NB4 (cell line): ENCODE measurements at regions not wholly inside any gene's neighbourhood (a gene's known extent, or its start where the extent isn't known, plus 50 kb on each side); places are given as distances from the start of the nearest gene placed in this dataset.

Source experiments
- MAX ChIP-seq: IDR thresholded peaks from 2 replicates; pipeline ENCODE4 v1.6.1; 2011; ENCODE audit warnings: low read depth, low read length
- MYC ChIP-seq: IDR thresholded peaks from 2 replicates; pipeline ENCODE4 v1.6.1; 2011; ENCODE audit warnings: low read depth, low read length
- POLR2A ChIP-seq: IDR thresholded peaks from 2 replicates; pipeline ENCODE4 v1.6.1; 2011; ENCODE audit warnings: mild to moderate bottlenecking; ENCODE audit not compliant: insufficient read length; ENCODE audit errors: extremely low read depth
- TF ChIP-seq, protein P1 (sequence below): IDR thresholded peaks from one replicate; pipeline ENCODE4 v1.5.1; 2012; ENCODE audit warnings: low read depth, low read length

DNA sequence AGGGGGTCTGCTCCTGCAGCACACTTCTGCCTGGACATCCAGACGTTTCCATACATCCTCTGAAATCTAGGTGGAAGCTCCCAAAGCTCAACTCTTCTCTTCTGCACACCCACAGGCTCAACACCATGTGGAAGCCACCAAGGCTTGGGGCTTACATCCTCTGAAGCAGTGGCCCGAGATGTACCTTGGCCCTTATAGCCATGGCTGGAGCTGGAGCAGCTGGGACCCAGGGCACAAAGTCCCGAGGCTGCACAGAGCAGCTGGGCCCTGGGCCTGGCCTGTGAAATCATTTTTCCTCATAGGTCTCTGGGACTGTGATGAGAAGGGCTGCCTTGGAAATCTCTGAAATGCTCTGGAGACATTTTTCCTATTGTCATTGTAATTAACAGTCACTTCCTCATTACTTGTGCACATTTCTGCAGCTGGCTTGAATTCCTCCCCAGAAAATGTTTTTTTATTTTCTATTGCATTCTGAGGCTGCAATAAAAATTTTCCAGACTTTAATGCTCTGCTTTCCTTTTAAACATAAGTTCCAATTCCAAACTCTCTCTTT, 645.6 kb downstream of the RWDD3 start:
- TF ChIP-seq, protein P1, sequence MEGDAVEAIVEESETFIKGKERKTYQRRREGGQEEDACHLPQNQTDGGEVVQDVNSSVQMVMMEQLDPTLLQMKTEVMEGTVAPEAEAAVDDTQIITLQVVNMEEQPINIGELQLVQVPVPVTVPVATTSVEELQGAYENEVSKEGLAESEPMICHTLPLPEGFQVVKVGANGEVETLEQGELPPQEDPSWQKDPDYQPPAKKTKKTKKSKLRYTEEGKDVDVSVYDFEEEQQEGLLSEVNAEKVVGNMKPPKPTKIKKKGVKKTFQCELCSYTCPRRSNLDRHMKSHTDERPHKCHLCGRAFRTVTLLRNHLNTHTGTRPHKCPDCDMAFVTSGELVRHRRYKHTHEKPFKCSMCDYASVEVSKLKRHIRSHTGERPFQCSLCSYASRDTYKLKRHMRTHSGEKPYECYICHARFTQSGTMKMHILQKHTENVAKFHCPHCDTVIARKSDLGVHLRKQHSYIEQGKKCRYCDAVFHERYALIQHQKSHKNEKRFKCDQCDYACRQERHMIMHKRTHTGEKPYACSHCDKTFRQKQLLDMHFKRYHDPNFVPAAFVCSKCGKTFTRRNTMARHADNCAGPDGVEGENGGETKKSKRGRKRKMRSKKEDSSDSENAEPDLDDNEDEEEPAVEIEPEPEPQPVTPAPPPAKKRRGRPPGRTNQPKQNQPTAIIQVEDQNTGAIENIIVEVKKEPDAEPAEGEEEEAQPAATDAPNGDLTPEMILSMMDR, result no peak
- TF ChIP-seq MYC, result no peak
- TF ChIP-seq MAX, result no peak
- no peak for TF ChIP-seq POLR2A
